AG10803 (cell line): ENCODE measurements at regions not wholly inside any gene's neighbourhood (a gene's known extent, or its start where the extent isn't known, plus 50 kb on each side); places are given as distances from the start of the nearest gene placed in this dataset.

Source experiments
- DNase-seq: peaks from one replicate; pipeline ENCODE4 v3.0.0; 2010; ENCODE audit warnings: low read depth
- H3K4me3 ChIP-seq: 2 replicates; pipeline ENCODE4 v1.5.1; 2011; ENCODE audit warnings: mild to moderate bottlenecking, low read length, control low read depth
- CTCF ChIP-seq: conservative IDR thresholded peaks from 2 replicates; pipeline ENCODE4 v1.5.1; 2011; ENCODE audit warnings: mild to moderate bottlenecking, low read length, control low read depth, inconsistent platforms

- no peak overlapping the region for H3K4me3 ChIP-seq
- DNase-seq = no peak
- no peak for TF ChIP-seq CTCF
Observed at GRCh38 chr1:102631691-102632090, 476.6 kb downstream of the COL11A1 start.

GRCh38 chr1:102630041-102630440, 478.3 kb downstream of the COL11A1 start:
- TF ChIP-seq CTCF = no peak
- DNase-seq = no peak
- no peak overlapping the region for H3K4me3 ChIP-seq

GRCh38 chr1:102628109-102628613, 480.2 kb downstream of the COL11A1 start:
- no peak for TF ChIP-seq CTCF
- DNase-seq = no peak
- no peak overlapping the region for H3K4me3 ChIP-seq

- no peak overlapping the region for H3K4me3 ChIP-seq
- no peak for TF ChIP-seq CTCF
- DNase-seq = no peak
Observed at GRCh38 chr1:102627145-102627544, 481.2 kb downstream of the COL11A1 start.

- H3K4me3 ChIP-seq = no peak overlapping the region
- TF ChIP-seq CTCF = no peak
- DNase-seq = no peak
Observed at GRCh38 chr1:102615896-102616295, 492.4 kb downstream of the COL11A1 start.

GRCh38 chr1:102595106-102595505, 513.2 kb downstream of the COL11A1 start:
- DNase-seq = no peak
- no peak overlapping the region for H3K4me3 ChIP-seq
- TF ChIP-seq CTCF = no peak

- no peak for DNase-seq
- no peak overlapping the region for H3K4me3 ChIP-seq
- no peak for TF ChIP-seq CTCF
Observed at GRCh38 chr1:102593276-102593675, 515.0 kb downstream of the COL11A1 start.
